ENCODE measurements at regions not wholly inside any gene's neighbourhood (a gene's known extent, or its start where the extent isn't known, plus 50 kb on each side); places are given as distances from the start of the nearest gene placed in this dataset. TPM values are rescaled to one million over a fixed set of nuclear protein-coding genes. Genes with fewer than 3 reads are reported as not detected.

- H3K27ac ChIP-seq (ENCODE audit: low read depth in 1 of 2, low read length in 2 of 2) = no peak overlapping the region
- peaks cover 11% of the 10 kb centered on the region for H3K4me1 Mint-ChIP-seq
- H3K79me2 ChIP-seq (ENCODE audit: insufficient read depth, low read length) = no peaks in the 10 kb centered on the region
- no peak overlapping the region for H2AFZ ChIP-seq (ENCODE audit: insufficient read depth, low read depth, low read length, poor library complexity, severe bottlenecking)
- H3K27ac Mint-ChIP-seq = no peak overlapping the region
- no peaks in the 10 kb centered on the region for H3K36me3 ChIP-seq (replicated peaks in 1 of 2; ENCODE audit: control insufficient read depth in 1 of 2, insufficient read depth in 2 of 2, low read length in 2 of 2)
- no peak for TF ChIP-seq CTCF (IDR thresholded peaks at IDR 0.05)
- no peak overlapping the region for H3K4me2 ChIP-seq (replicated peaks; ENCODE audit: extremely low read depth, low read length, poor library complexity, severe bottlenecking)
- H3K27me3 Mint-ChIP-seq (ENCODE audit: low read depth in 3 of 3) = peaks cover 2 to 6% (median 3%) of the 10 kb centered on the region in 3 donors
- H3K27me3 ChIP-seq (ENCODE audit: control insufficient read depth in 2 of 2, insufficient read depth in 2 of 2, low read length in 2 of 2) = no peaks in the 10 kb centered on the region
- no peaks in the 10 kb centered on the region for H3K9me3 ChIP-seq (replicated peaks in 1 of 2; ENCODE audit: control insufficient read depth in 1 of 2, insufficient read depth in 1 of 2, low read length in 2 of 2)
- no peak overlapping the region for H3K4me3 ChIP-seq (replicated peaks in 1 of 3; ENCODE audit: low read depth in 2 of 3, low read length in 3 of 3)
- no peaks in the 10 kb centered on the region for H3K36me3 Mint-ChIP-seq
- intact Hi-C loops (cut with micrococcal nuclease) = no loop called here
- H3K4me1 ChIP-seq (ENCODE audit: control insufficient read depth in 1 of 2, insufficient read depth in 2 of 2, low read length in 2 of 2) = peaks cover 11 to 12% of the 10 kb centered on the region in 2 donors
- H4K20me1 ChIP-seq (ENCODE audit: insufficient read depth, low read length) = no peaks in the 10 kb centered on the region
- no peak for DNase-seq
- no peak overlapping the region for H3K9ac ChIP-seq (ENCODE audit: insufficient read depth, low read length, poor library complexity, severe bottlenecking)
- H3K9me3 Mint-ChIP-seq = peaks cover 0 to 2% (median 0%) of the 10 kb centered on the region in 7 donors
- no CpG with 5 or more reads among the region's 2 CpGs for WGBS (ENCODE audit: insufficient coverage)
- H3K4me3 Mint-ChIP-seq = no peak overlapping the region
These were observed 59.5 kb upstream of the POU3F3 start for GRCh38 chr2:104794441-104794840.

Small RNAs in the stretch of these regions (small RNA-seq; reads per million reads assigned to genes)
- gene RF00139 (ENCODE audit: insufficient read length, low read depth) (not detected), gene RF02091 (ENCODE audit: insufficient read length, low read depth) (not detected)
